Prostate gland (tissue), 2 donors: ENCODE measurements at regions not wholly inside any gene's neighbourhood (a gene's known extent, or its start where the extent isn't known, plus 50 kb on each side); places are given as distances from the start of the nearest gene placed in this dataset.

Experiments
- DNase-seq: peaks from one replicate; pipeline ENCODE4 v3.0.0-alpha.2; 2019; ENCODE audit warnings: low spot score
- H3K27ac ChIP-seq, 2 donors: fragments of 200-600 bp; sonication (generic); 2 replicates each; pipeline ENCODE4 v1.5.1; 2017 to 2019
- H3K27me3 ChIP-seq: fragments of 200-600 bp; sonication (generic); replicated peaks from 2 replicates; pipeline ENCODE4 v1.5.1; 2019; ENCODE audit not compliant: insufficient read depth
- H3K36me3 ChIP-seq, 2 donors: fragments of 200-600 bp; sonication (generic); 1 replicate in 1 of 2; 2 replicates in 1 of 2; pipeline versions ENCODE4 v1.5.1 to v1.8.1; 2017 to 2019
- H3K4me1 ChIP-seq: fragments of 200-600 bp; sonication (generic); replicated peaks from 2 replicates; pipeline ENCODE4 v1.5.1; 2019
- H3K4me3 ChIP-seq, 2 donors: fragments of 200-600 bp; sonication (generic); 2 replicates each; pipeline ENCODE4 v1.5.1; 2017 to 2019
- H3K9me3 ChIP-seq: fragments of 200-600 bp; sonication (generic); 2 replicates; pipeline ENCODE4 v1.5.1; 2017
- POLR2A ChIP-seq: fragments of 450-650 bp; IDR thresholded peaks from one replicate; pipeline ENCODE4 v1.6.1; 2016; ENCODE audit warnings: antibody characterized with exemption, mild to moderate bottlenecking
- POLR2AphosphoS5 ChIP-seq: sonication (generic); formaldehyde crosslinking; IDR thresholded peaks from one replicate; pipeline ENCODE4 v1.6.1; 2017; ENCODE audit warnings: antibody characterized with exemption
- WGBS: methylation state at CpG from one replicate; pipeline ENCODE4 v1.1.5; 2018; 5-methylcytosine and 5-hydroxymethylcytosine counted together
- intact Hi-C: fragments of 100-400 bp; cut with DNase I; formaldehyde crosslinking; loops from one replicate; pipeline ENCODE4 v1.14.2; 2022
- TF ChIP-seq, protein P1 (sequence below), 4 experiments: fragments of 200-600 bp in 2 of 4; fragments of 450-650 bp in 2 of 4; sonication (generic) in 2 of 4; IDR thresholded peaks; 1 replicate in 3 of 4; 2 replicates in 1 of 4; pipeline ENCODE4 v1.5.1; 2016 to 2019; ENCODE audit warnings: antibody characterized with exemption in 4 of 4, mild to moderate bottlenecking in 2 of 4, moderate library complexity in 2 of 4

DNA sequence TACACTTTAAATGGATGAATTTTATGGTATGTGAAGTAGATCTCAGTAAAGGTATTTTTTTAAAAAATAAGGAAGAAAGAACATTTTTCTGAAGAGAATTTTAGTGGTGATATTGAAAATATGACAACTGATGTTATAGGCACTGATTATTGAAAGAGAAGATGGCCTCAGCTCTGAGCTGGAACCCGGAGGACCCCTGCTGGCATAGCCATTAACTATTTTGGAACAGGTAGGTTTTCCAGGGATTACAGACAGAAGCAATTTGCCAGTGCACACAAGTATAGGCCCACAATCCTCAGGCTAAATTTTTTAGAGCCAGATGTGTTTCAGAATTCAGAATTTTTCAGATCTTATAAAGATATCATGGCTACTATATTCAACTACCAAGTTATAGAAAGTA lies 315.9 kb upstream of the GPR149 start:
- no peaks in the 10 kb centered on the region for H3K36me3 ChIP-seq
- intact Hi-C loops, result no loop called here
- 42% methylated on average over 1 of the region's 1 CpG for WGBS
- no peak for DNase-seq
- no peak overlapping the region for H3K4me3 ChIP-seq
- H3K9me3 ChIP-seq, result no peaks in the 10 kb centered on the region
- TF ChIP-seq POLR2AphosphoS5 (no peak), POLR2A (no peak)
- TF ChIP-seq, protein P1, sequence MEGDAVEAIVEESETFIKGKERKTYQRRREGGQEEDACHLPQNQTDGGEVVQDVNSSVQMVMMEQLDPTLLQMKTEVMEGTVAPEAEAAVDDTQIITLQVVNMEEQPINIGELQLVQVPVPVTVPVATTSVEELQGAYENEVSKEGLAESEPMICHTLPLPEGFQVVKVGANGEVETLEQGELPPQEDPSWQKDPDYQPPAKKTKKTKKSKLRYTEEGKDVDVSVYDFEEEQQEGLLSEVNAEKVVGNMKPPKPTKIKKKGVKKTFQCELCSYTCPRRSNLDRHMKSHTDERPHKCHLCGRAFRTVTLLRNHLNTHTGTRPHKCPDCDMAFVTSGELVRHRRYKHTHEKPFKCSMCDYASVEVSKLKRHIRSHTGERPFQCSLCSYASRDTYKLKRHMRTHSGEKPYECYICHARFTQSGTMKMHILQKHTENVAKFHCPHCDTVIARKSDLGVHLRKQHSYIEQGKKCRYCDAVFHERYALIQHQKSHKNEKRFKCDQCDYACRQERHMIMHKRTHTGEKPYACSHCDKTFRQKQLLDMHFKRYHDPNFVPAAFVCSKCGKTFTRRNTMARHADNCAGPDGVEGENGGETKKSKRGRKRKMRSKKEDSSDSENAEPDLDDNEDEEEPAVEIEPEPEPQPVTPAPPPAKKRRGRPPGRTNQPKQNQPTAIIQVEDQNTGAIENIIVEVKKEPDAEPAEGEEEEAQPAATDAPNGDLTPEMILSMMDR (IDR thresholded peaks at IDR 0.05), result no peak
- no peaks in the 10 kb centered on the region for H3K27me3 ChIP-seq
- no peaks in the 10 kb centered on the region for H3K4me1 ChIP-seq
- no peak overlapping the region for H3K27ac ChIP-seq

- intact Hi-C loops, result no loop called here
- Histone ChIP-seq H3K4me3 (no peak overlapping the region), H3K36me3 (no peaks in the 10 kb centered on the region), H3K27me3 (no peaks in the 10 kb centered on the region), H3K4me1 (no peaks in the 10 kb centered on the region), H3K27ac (no peak overlapping the region), H3K9me3 (no peaks in the 10 kb centered on the region)
- TF ChIP-seq POLR2AphosphoS5 (no peak), POLR2A (no peak)
- TF ChIP-seq, protein P1 (IDR thresholded peaks at IDR 0.05), result no peak
- DNase-seq, result no peak
Measured at GRCh38 chr3:154745122-154745521, 315.1 kb upstream of the GPR149 start.

GRCh38 chr3:154743418-154743817 lies 313.4 kb upstream of the GPR149 start:
- Histone ChIP-seq H3K9me3 (no peaks in the 10 kb centered on the region), H3K27ac (no peak overlapping the region), H3K27me3 (no peaks in the 10 kb centered on the region), H3K4me3 (no peak overlapping the region), H3K36me3 (no peaks in the 10 kb centered on the region), H3K4me1 (no peaks in the 10 kb centered on the region)
- TF ChIP-seq POLR2A (no peak), POLR2AphosphoS5 (no peak)
- TF ChIP-seq, protein P1 (IDR thresholded peaks at IDR 0.05), result no peak
- no peak for DNase-seq
- intact Hi-C loops, result no loop called here

- H3K27me3 ChIP-seq, result no peaks in the 10 kb centered on the region
- TF ChIP-seq, protein P1 (IDR thresholded peaks at IDR 0.05), result no peak
- no peak for TF ChIP-seq POLR2AphosphoS5
- TF ChIP-seq POLR2A, result no peak
- no peak for DNase-seq
- intact Hi-C loops, result no loop called here
- H3K4me3 ChIP-seq, result no peak overlapping the region
- WGBS, result 98% methylated on average over 1 of the region's 1 CpG
- H3K9me3 ChIP-seq, result no peaks in the 10 kb centered on the region
- H3K36me3 ChIP-seq, result no peaks in the 10 kb centered on the region
- no peaks in the 10 kb centered on the region for H3K4me1 ChIP-seq
- H3K27ac ChIP-seq, result no peak overlapping the region
Measured at GRCh38 chr3:154734468-154734867, 304.5 kb upstream of the GPR149 start.

GRCh38 chr3:154730186-154730585 lies 300.2 kb upstream of the GPR149 start:
- H3K27ac ChIP-seq, result no peak overlapping the region
- H3K36me3 ChIP-seq, result no peaks in the 10 kb centered on the region
- no peaks in the 10 kb centered on the region for H3K9me3 ChIP-seq
- 10% methylated on average over 1 of the region's 1 CpG for WGBS
- intact Hi-C loops, result no loop called here
- TF ChIP-seq, protein P1 (IDR thresholded peaks at IDR 0.05), result peak in 2 of 4 experiments; percentile 10 to 22
- no peak for TF ChIP-seq POLR2A
- DNase-seq, result no peak
- no peak overlapping the region for H3K4me3 ChIP-seq
- H3K27me3 ChIP-seq, result no peaks in the 10 kb centered on the region
- no peaks in the 10 kb centered on the region for H3K4me1 ChIP-seq
